NCI-H526 treated with DMSO at 0.1 percent for 48 hours (cell line): ENCODE measurements at regions not wholly inside any gene's neighbourhood (a gene's known extent, or its start where the extent isn't known, plus 50 kb on each side); places are given as distances from the start of the nearest gene placed in this dataset.

ENCODE experiments used
- DNase-seq: peaks from one replicate; lab custom pipeline; 2025; lab: John Stamatoyannopoulos, UW

DNA sequence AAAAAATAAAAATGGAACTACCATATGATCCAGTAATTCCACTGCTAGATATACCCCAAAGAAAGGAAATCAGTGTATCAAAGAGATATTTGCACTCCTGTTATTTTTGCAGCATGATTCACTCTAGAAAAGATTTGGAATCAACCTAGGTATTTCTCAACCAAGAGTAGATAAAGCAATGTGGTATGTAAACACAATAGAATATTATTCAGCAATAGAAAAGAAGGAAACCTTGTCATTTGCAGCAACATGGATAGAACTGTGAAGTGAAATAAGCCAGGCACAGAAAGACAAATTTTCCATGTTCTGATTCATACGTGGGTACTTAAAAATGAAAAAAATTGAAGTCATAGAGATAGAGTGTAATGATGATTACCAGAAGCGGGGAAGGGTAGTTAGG is 362.3 kb upstream of the EPHA5 start:
- no peak for DNase-seq

DNA sequence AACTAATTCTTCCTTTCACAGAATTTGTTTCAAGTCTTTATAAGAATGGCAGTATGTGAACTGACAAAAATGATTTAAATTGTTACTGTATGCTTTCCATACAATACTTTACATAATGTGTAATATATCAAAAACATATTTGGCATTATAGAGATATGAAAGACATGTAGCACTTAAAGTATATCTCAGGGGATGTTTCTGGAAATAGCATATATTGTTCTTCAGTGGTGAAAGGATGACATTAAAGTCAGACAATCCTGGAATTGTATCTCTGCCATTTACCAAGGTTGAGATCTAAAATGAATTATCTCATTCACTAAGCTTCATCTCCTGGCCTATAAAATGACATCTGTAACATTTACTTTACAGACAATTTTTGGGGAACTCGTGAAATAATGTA is 358.4 kb upstream of the EPHA5 start:
- no peak for DNase-seq

DNA sequence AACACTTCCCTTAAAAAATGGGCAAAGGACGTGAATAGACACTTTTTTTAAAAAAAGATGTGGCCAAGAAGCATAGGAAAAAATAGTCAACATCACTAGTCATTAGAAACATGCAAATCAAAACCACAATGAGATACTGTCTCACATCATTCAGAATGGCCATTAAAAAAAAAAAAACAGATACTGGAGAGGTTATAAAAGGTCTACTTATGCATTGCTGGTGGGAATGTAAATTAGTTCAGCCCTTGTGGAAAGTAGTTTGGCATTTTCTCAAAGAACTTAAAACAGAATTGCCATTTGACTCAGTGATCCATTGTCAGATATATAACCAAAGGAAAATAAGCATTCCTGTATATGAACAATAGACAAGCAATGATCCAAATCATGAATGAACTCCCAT is 352.8 kb upstream of the EPHA5 start:
- no peak for DNase-seq

DNA sequence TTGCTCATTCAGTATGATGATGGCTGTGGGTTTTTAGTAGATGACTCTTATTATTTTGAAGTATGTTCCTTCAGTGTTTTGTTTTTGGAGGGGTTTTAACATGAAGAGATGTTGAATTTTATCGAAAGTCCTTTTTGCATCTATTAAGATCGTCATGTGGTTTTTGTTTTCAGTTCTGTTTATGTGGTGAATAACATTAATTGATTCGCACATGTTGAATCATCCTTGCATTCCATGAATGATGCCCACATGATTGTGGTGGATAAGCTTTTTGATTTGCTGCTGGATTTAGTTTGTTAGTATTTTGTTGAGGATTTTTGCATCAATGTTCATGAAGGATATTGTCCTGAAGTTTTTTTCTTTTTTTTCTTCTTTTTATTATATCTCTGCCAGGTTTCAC is 347.4 kb upstream of the EPHA5 start:
- no peak for DNase-seq

DNA sequence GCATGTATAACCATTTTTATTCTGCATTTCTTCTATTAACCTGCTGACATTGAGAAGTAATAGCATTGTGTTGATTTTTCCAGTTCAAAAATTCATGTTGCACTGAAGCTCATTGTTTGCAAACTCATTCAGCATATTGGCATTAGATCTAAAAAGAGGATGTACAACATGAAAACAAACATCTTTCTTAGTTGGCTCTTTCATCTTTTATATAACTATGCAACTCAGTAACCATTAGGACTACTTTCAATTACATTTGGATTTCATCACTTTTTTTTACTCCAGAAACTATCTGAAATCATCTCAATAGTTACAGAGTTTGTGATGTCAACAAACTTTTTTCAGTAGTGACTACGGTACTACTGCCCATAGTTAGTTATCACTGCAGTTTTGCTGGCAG is 346.0 kb upstream of the EPHA5 start:
- DNase-seq, result no peak

DNA sequence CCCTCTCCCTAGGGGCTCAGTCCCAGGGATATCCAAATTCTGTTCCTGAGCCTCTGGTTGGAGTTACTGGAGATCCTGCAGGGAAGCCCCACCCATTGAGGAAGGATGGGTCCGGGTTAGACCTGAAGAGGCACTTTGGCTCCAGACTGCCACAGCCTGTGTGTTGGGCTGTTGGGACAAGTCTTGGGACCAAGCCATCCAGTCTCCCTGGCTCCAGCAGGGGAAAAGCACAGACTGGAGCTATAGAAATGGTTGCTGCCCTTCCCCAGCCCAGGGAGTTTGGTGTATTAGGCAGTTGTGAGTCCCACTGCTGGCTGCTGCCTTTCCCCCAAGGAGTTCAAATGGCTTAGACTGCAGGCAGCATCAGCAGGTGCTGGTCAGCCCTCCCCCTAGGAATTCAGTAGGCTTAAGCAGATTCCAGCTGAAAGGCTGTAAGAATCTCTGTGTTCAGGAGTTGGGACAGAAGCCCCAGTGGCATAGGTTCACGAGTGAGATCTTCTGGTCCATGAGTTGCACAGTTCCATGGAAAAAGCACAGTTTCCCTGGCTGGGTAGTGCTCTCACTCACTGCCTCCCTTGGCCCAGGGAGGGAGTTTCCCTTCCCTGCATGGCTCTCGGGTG is 344.0 kb upstream of the EPHA5 start:
- DNase-seq, result no peak

DNA sequence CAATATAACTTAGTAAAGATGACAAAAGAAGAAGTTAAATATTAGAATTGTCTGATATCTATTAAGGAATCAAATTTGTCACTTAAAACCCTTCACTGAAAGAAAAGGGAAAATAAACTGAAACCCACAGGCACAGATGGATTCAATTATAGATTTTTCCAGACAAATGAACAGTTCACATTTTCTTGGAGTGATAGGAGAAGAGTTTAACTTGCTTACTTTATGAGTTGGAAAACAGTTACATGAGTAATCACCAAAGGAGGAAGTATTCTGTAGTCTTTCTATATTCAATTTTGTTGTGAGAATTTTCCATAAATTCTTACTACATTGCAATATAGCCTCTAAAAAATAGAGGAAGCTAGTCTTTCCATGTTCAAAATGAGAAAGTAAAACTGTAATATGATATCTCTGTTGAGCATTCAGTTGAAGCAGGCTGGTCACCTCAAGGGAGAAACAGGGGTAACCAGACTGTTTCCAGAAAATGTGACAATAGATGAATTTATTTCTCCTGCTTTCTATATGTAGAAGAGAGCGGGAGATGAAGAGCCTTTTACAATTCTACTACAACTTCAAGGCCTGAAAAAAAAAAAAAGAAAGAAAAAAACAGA is 330.3 kb upstream of the EPHA5 start:
- DNase-seq, result peak; percentile 34

DNA sequence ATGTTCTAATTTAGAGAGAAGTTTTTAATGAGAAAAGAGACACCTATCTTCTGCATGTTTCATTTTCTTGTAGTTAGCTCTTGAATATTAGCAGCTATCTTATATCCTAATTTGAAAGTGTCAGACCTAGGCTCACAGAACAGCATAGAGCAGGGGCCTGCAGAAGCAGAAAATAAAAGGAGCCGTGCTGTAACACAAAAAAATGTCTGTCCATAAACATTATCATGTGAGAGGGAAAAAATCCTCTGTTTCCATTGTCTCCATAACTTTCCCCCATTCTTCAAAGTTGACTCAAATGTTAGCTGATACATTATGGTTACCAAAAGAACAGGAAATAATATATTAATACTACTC is 329.2 kb upstream of the EPHA5 start:
- DNase-seq, result peak; percentile 77

DNA sequence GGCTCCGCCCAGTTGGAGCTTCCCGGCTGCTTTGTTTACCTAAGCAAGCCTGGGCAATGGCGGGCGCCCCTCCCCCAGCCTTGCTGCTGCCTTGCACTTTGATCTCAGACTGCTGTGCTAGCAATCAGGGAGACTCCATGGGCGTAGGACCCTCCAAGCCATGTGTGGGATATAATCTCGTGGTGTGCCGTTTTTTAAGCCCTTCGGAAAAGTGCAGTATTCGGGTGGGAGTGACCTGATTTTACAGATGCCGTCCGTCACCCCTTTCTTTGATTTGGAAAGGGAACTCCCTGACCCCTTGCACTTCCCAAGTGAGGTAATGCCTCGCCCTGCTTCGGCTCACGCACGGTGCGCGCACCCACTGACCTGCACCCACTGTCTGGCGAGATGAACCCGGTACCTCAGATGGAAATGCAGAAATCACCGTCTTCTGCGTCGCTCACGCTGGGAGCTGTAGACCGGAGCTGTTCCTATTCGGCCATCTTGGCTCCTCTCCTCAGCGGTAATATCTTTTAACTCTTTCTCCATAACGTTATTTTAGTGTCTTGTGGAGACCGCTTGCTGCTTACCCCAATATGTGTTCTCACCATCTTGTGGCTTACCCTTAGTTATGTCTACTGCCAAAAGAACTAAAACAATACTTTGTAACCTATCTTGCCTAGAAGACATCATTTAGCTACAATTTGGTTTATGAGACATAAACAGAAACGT is 328.7 kb upstream of the EPHA5 start:
- peak; percentile 77 for DNase-seq

DNA sequence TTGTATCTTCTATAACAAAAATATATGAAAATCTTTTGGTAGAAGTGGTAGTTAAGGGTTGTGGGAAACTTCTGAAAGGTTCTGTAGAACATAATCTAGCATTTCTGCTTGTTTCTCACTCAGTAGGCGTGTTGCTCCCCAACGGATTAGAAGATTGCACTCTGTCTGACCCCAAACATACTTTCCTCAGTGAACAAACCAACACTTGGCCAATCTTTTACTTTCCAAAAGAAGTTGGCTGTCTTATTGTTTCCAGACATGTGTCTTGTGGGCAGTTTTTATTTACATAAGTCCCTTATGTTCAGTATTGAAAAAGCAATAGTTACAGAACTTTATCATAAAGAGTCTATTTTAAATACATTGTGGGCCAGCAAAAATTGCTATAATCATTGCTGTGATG is 312.8 kb upstream of the EPHA5 start:
- DNase-seq, result no peak

DNA sequence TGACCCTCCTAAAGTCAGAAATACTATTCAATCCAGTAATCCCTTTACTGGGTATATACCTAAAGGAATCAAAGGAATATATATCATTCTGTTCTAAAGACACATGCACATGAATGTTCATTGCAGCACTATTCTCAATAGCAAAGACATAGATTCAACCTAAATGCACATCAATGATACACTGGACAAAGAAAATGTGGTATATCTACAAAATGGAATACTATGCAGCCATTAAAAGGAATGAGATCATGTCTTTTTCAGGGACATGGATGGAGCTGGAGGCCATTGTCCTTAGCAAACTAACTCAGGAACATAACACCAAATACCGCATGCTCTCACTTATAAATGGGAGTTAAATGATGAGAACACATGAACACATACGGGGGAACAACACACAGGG is 306.0 kb upstream of the EPHA5 start:
- DNase-seq, result no peak

DNA sequence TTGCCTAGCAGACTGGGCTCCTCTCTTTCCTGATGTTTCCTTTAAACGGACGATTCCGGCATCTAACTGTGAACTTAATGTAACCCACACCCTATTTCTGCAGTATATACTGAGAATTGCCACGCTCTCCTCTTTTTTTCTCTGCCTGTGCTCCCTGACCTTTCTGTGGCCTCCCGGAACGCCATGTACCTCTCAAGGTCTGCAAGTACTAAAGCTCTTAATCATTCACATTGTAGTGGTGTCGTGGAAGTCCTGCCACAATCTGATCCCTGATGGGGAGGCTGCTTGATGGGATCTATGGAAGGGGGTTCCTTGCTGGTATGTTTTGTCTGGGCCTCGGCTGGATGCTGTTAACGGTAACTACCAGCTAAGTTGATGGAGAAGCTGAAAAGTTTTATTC is 302.9 kb upstream of the EPHA5 start:
- DNase-seq, result no peak

DNA sequence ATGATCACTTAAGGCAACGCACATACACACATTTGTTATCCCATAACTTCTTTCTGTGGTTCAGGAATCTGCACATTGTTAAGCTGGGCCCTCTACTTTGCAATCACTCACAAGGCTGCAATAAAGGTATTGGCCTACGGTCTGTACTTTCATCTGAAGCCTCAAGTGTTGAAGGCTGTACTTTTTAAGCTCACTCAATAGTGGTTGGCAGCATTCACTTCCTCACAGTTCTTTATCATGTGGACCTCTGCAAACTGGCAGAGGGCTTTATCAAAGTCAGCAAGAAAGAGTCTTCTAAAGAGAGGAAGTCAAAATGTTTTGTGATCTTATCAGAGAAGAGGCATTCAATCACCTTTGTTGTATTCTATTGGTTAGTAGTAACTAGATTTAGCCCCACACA is 301.4 kb upstream of the EPHA5 start:
- no peak for DNase-seq

DNA sequence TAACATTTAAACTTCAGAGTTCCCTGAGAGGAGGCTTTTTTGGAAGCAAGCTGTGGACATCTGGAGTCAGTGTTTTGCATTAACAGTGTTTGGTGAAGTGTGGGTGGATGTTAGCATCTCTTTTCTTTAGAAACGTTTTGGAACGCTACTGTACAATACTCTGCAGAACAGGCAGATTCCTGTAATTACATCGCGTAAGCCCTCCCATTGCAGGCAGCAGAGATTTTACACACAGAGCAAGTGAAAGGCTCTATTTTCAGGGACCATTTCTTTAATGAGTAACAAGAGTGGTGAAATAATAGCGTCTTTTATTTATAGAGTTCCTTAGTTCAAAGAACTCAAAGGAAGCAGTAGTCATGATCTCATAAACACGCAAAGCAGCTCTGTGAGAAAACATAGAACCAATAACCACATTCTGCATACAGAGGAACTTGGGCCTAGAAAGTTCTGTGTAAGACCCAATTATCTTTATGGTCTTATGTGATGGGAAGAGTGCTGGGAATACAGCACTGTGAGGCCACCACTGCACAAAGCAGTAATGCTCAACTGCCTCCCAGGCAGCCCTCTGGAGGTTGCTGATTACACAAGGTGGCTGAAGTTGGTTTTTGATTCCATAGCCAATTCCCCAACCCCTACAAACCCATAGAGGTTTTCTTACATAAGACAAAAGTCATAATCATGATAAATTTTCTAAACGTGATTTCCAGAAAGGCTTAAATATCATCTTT is 298.7 kb upstream of the EPHA5 start:
- no peak for DNase-seq

DNA sequence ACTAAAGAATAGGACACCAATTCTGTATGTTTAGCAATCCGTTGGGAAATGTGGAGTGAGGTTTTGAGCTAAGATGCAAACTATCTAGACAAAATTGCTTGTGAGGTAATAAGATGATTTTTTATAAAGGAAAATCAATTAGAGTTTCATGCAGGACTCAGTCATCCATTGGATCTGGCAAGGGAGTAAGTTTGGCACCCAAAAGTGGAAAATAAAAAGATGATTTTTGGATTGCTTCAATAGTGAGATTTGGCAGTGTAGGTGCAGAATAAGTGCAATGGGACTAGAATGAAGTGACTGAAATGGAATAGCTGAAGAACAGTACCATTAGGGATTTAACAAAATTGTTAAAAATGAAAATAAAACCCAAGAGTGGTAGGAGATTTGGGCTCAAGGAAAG is 290.5 kb upstream of the EPHA5 start:
- DNase-seq, result no peak

DNA sequence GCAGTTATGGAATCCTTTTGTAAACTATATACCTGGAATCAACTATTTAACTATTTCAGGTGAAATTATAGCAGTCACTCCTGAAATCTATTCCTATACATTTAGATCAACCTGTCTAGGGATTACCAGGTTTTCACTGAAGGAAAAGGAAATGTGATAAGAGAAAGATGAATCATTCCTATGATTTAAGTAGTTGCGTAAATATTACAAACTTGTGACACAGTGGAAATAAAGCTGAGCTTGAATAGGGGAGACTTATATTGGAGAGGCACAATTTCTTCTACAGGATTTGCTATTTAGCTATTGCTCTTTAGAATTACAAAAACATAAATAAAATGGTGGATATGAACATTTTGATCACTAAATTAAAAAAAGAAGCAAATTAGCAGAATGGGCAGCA is 284.1 kb upstream of the EPHA5 start:
- no peak for DNase-seq

DNA sequence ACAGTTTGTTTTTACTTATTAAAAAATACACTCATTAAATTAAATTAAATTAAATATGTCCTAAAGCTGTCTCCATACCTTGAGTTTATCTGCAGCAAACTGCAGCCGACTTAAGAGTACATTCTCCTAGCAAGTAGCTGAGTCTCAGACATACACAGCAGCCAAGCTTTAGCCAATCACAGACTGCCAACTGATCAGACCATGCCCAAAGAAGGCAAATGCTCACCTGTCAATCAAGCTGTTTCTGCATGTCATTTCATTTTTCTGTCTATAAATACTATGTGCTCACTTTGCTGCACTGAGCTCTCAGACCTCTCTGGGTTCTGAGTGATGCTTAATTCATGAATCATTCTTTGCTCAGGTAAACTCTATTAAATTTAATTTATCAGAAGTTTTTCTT is 280.9 kb upstream of the EPHA5 start:
- no peak for DNase-seq

DNA sequence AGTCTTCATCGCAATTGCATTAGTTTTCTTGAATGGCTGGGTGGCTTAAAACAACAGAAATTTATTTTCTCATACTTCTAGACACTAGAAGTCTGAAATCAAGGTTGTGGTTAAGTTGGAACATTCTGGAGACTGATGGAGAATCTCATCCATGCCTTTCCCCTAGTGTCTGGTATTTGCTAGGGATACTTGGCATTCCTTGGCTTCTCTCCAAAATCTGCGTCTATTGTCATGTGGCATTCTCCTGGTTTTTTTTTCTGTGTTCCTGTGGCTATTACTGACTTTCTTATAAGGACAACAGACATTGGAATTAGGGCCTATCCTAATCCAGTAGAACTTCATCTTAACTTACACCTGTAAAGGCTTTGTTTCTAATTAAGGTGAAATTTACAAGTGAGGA is 272.8 kb upstream of the EPHA5 start:
- no peak for DNase-seq

DNA sequence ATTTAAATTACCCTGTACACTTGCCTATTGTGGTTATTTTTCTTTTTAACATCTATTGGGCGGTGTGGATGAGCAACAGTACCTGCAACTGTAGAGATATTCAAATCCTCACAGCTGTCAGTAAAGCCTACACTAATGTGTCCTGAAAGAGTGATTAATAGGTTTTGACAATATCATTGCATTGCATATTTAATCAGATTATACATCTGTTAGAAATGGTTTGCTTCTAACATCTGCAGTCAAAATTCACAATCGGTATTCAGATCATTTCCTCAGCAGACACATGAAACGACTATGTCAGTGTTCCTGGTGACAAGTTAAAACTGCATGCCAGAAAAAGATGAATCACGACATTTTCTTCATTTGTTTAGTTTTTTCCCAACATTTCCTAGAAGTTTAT is 254.6 kb upstream of the EPHA5 start:
- DNase-seq, result no peak

DNA sequence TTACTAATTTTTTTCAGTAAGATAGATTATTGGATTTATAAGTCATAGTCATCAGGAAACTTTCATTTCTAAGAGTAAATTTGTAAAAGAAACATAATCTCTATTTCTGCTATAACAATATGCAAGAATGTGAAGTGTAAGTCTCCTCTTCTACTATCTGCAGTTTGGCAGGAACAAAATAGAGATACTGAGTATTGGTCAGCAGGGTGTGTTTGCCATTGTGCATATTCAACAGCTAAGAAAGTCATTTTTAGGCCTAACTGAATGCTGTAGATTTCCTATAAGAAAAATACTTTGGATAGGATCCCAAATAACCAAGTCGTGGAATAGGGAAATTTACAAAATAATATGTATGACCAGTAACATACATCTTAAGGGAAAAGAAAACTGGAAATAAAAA is 253.3 kb upstream of the EPHA5 start:
- no peak for DNase-seq

DNA sequence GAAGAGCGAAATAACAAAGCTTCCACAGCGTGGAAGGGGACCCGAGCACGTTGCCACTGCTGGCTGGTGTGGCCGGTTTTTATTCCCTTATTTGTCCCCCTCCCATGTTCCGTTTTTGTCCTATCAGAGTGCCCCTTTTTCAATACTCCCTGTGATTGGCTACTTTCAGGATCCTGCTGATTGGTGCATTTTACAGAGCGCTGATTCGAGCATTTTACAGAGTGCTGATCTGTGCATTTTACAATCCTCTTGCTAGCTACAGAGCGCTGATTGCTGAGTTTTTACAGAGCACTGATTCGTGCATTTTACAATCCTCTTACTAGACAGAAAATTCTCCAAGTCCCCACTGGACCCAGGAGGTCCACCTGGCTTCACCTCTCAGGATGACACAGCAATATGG is 250.9 kb upstream of the EPHA5 start:
- no peak for DNase-seq

DNA sequence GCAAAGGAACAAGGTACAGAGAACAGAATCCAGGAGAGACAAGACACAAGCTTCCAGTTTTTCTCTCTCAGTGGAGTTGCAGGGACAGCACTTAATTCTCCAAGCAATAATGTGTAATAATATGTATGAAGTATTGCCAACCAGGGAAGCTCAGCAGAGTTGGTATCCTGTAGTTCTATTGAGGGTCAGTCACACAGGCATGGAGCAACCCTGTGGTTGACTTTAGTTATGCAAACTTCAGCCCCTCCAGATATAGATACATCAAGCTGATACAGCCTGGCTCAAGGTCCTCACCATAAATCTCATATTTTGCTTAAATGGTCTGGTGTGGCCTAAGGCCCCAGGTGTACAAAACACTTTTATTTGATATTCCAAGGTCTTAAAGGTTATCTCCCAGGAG is 248.6 kb upstream of the EPHA5 start:
- no peak for DNase-seq

DNA sequence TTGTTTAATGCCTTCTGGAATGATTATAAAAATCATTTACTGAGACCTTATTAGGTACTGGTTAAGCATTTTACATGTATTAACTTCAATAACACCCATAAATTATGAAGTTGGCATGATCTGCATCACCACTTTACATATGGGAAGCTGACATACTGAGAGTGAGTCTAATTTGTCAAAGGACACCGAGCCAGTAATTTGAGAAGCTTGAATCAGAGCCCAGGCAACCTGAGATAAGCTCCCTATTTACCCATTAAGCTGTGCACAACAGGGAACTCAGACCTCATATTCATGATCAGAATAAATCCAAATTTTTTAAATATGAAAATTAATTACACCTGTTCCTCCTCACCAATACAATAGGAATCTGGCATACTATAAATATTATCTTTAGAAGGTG is 247.9 kb upstream of the EPHA5 start:
- DNase-seq, result peak; percentile 1
